Activated CD4-positive, alpha-beta T cell treated with anti-CD3 and anti-CD28 coated beads, Interleukin-2, Interleukin-4, amounts not matched to agents 100 ng/mL and 50 ng/mL, durations not matched to agents 16 hours and 8 hours (primary cell): ENCODE measurements at regions not wholly inside any gene's neighbourhood (a gene's known extent, or its start where the extent isn't known, plus 50 kb on each side); places are given as distances from the start of the nearest gene placed in this dataset.

Experiments used
- DNase-seq: peaks from one replicate; pipeline ENCODE4 v3.0.0-alpha.2; 2020; ENCODE audit warnings: low spot score

DNA sequence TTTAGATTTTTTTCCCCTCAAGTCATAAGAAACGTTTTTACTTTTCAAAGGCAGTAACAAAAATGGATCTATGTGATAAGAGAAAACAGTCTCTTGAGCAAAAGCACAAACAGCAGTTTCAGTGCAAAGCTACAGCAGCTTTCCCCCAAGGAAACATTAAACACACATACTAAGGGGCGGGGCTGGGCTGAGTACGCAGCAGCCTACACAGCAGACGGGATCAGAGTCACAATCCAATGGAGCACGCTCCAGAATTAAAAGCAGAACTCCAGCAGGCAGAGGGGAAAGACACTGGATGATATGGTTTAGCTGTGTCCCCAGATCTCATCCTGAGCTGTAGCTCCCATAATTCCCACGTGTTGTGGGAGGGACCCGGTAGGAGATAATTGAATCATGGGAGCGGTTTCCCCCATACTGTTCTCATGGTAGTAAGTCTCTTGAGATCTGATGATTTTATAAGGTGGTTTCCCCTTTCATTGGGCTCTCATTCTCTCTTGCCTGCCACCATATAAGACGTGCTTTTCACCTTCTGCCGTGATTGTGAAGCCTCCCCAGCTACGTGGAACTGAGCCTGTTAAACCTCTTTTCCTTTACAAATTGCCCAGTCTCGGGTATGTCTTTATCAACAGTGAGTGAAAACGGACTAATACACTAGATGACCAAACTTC is 116.2 kb upstream of the SLCO3A1 start:
- DNase-seq, result no peak

DNA sequence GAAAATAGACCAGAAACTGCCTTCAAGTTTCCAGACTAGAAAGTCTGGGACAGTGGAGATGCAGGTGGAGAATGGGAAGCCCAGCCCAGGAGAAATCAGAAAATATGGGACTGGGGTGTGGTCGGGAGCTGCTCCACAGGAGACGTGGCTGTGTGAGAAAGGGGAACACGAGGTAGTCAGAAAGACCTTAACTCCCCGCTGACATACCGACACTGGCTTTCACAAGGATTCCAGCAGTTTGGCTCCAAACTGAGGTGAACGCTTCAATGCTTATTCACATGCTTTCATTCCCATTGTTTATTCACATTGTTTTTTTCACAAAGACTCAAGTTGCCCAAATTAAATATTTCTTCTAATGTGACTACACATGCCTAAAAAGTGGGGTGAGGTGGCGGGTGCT is 111.5 kb upstream of the SLCO3A1 start:
- no peak for DNase-seq

DNA sequence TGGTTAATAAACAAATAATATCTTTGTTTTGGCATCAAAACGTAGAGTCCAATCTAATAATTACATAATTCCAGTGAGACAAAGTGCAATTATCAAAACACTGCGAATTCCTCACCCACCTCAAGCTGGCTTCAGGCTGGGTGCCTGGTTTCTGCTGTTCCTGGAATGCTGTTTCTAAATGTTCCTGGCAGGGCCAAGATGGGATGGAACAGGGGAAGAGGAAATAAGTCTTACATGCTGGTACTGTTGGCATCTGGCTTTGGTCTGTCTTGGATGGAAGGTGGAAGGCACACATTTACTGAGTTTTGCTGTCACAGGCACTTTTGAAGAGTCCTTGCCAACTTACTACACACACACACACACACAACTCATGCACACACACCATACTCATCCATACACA is 101.9 kb upstream of the SLCO3A1 start:
- no peak for DNase-seq

DNA sequence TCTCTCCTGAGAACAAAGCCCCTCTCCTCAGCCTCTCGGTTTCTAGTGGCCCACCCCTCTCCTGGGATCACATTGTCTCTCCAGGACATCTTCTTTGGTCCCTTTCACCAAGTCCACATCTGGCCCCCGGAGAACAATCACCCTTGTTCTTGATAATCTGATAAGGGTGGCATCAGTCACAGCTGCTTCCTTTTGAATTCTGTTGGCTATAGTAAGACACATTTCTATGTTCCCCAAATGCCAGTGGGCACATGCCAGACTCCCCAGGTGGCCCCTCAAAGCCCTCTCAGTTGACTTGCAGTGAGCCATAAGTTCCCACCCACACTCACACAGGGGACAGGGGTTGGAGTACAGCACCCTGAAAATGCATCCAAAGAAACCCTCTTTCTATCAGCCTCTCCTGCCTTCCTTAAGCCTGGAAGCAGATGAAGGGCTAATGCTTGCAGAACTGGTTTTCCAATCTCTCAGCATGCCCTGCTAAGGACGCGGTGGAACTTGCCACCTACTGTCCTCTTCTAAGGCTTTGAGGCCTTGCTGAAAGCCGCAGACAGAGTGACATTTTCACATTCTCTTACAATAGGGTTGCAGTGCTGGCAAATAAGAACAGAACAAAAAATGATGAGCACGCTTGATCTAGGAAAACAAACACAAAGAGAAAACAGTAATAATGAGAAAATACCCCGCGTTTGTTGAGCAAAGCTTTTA is 101.3 kb upstream of the SLCO3A1 start:
- no peak for DNase-seq

- no peak for DNase-seq
Observed at GRCh38 chr15:91759560-91759959, 93.9 kb upstream of the SLCO3A1 start.

DNA sequence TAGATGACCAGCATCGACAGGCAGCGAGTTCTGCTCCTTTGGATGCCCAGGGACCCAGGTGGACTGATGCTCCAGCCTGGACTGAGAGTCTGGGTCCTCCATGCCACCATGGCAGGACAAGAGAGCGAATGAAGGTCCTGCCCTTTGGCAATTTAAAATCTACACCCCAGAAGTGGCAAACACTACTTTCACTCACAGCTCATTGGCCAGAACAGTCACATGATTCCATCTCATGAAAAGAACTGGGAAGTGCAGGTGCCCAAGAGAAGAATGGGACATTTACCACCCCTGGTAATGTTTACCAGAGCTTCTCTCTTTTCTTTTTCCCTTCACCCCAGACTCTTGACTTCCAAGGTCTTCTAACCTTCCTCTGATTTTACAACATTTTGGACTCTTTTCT is 87.8 kb upstream of the SLCO3A1 start:
- no peak for DNase-seq

- no peak for DNase-seq
Observed at GRCh38 chr15:91769476-91769875, 84.0 kb upstream of the SLCO3A1 start.

DNA sequence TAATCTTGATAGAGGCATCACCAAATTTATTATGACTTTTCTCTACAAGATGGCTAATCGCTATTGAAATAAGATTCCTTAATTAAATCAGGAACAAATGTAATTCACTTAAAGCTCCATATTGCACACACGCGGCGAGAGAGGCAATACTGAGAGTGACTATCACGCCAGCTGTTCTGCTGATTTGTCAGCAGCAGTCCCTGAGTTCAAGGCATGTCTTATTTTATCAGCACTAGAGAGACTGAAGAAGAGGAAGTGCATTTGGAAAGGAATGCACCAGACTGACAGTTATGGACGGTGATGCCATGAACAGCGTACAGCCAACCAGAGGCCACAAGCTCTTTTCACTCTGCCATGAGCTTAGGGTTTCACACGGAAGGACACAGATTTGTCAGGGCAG is 83.6 kb upstream of the SLCO3A1 start:
- DNase-seq, result no peak

GRCh38 chr15:91776104-91776503 is 77.4 kb upstream of the SLCO3A1 start:
- DNase-seq, result no peak

DNA sequence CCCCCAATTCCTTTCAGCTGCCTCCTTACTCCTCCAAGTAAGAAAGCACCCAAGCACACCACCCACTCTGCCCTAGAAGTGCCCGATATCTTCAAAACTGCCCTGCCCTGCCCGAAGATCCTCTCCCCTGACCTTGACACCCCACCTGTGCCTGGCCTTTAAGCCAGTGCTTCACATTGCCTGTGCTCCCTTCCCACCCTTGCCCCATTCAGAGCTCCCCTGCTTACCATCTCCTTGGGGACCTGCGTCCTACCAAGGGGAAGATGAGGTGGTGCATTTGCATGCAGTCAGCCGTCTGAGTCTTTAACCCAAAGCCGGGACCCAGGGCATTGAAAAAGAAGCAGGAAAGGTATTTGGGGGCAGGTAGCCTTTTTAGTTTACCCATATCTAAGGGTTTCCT is 73.5 kb upstream of the SLCO3A1 start:
- no peak for DNase-seq

DNA sequence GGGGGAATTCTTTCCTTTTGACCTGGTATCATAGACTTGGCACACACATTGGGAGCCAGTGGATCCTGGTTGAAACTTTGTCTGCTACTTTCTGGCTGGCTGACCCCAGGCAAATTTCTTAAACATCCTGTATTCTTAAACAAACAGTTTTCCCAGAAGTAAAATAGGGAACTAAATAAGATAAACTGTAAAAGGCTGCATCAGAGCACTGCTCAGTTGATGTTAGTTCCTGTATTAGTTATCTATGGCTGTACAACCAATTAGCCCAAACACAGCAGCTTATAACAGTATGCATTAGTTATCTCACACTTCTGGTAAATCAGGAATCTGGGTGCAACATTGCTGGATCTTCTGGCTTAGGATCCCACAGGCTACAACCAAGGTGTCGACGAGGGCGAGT is 73.1 kb upstream of the SLCO3A1 start:
- DNase-seq, result no peak

DNA sequence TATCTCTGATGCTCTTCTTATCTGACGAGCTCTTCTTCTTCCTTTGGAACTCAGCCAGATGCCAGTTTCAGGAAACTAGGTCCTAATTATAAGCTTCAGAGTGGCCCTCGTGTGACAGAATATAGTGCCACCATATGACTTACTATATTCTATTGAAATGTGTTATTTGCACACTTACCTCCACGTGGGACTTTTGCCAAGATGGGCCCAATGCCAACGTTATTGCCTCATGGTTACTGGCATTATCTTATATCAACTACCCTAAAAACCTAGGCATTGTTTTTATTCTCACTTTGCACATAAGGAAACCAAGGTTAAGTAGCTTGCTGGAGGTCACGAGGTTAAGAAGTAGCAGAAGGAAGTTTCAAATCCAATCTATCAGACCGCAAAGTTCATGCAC is 71.3 kb upstream of the SLCO3A1 start:
- no peak for DNase-seq

DNA sequence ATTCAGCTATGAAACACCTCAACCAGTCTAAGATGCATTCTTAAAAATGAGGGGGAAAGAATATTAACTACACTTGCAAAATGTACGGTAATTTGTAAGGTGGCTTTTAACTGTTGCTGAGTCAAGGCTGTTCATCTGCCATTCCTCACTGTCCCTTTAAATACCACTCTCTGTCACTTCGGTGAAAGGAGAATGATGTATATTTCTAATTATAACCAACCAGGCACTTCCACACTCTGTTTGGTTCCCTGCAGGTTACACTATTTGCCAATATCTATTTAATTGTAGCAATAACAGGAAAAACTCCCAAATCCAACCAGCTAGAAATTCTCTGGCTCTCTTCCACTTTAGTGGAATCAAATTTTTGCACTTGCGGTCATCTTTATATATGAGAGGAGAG is 70.5 kb upstream of the SLCO3A1 start:
- no peak for DNase-seq

- no peak for DNase-seq
Observed at GRCh38 chr15:91783451-91783850, 70.1 kb upstream of the SLCO3A1 start.

GRCh38 chr15:91784973-91785709 is 68.4 kb upstream of the SLCO3A1 start:
- DNase-seq, result no peak

DNA sequence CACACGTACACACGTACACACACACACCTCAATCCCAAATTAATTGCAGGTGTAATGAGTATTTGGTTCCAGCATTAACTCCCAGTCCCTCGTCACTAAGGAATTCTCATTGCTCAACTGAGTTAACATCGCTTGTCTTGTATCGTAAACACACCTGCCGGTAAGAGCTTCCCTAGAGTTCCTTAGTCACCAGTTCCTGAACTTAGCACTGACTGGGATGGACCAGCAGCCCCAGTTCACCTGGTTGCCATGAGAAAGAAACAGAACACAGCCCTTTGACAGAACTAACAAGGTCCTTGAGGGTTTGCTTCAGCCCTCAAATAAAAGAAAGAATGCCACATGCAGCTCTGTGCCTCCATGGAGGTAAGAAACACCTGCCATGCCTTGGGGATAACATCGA is 66.3 kb upstream of the SLCO3A1 start:
- DNase-seq, result no peak

- no peak for DNase-seq
Observed at GRCh38 chr15:91789136-91789535, 64.4 kb upstream of the SLCO3A1 start.

DNA sequence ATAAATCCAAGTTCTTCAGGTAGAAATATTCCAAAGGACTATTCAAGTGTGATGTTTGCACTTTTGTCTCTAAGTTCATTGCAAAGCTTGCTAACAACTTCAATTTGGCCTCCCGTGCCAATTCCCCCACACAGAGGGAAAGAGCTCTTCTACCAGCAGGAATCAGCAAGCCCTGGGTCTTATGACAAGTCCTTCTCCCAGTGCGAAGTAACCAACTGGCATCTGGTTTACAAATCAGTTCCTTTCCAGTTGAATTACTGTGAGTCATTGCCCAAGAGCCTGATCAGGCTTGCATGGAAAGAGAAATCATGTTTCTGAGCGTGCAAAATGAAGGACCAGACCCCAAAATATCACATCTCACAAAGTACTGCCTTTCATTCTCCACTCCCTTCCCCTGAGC is 62.7 kb upstream of the SLCO3A1 start:
- DNase-seq, result no peak

DNA sequence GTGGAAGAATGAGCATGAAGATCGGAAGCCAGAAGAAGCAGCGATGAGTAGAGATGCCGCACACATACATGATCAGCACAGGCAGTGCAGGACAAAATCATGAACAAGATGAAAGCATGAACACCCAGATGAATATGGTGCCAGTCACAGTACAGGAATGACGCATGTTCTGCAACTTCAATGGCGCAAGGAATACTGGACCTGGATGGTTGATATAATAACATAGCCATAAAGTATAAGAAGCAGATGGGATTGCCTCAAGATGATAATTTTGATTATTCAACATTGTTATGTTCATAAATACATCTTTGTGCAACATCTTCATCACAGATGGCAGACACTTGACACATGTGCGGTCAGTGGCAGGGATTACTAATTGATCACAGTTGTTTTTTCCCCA is 59.7 kb upstream of the SLCO3A1 start:
- no peak for DNase-seq

- no peak for DNase-seq
Observed at GRCh38 chr15:91795235-91795634, 58.3 kb upstream of the SLCO3A1 start.

DNA sequence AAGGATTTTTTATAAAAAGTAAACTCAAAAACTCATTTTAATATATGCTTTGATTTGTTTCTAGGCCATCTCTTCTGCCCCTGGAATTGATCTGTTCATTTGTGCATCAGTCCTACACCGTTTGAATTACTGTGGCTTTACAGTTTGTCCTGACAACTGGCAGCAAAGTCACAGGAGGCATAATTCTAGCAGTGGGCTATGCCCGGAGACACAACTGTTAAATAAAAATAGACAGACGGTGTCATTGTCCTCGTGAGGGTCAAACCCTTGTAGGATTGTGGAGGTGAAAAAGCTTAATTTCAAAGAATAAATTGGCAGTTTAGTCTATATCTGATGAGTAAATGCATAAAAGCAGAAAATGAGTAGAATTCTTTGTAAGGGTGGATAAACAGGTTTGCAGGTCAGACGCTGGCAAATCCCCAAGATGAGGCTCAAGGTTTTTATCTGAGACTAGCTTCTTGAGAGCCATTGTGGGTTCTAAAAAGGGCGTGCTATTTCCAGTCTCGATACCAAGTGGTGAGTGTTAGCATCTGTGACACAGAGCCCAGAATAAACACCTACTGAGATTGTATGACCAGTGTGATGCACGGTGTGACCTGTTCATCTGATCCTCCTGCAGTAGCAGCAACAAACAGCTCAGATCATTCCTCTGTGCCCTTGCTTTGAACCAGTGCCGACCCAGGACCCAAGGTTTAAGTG is 51.5 kb upstream of the SLCO3A1 start:
- DNase-seq, result no peak

GRCh38 chr15:91803260-91803659 is 50.2 kb upstream of the SLCO3A1 start:
- DNase-seq, result no peak
